Fibroblast of villous mesenchyme (primary cell): ENCODE measurements at regions not wholly inside any gene's neighbourhood (a gene's known extent, or its start where the extent isn't known, plus 50 kb on each side); places are given as distances from the start of the nearest gene placed in this dataset.

ENCODE experiments used
- DNase-seq: peaks from one replicate; pipeline ENCODE4 v3.0.0-alpha.2; 2010; ENCODE audit warnings: low read depth
- H3K4me3 ChIP-seq: 2 replicates; pipeline ENCODE4 v1.5.1; 2011; ENCODE audit warnings: low read depth, mild to moderate bottlenecking, low read length
- CTCF ChIP-seq: IDR thresholded peaks from 2 replicates; pipeline ENCODE4 v1.5.1; 2012; ENCODE audit warnings: low read depth, mild to moderate bottlenecking, low read length; ENCODE audit not compliant: insufficient read depth

- H3K4me3 ChIP-seq: no peak overlapping the region
- no peak for DNase-seq
- no peak for TF ChIP-seq CTCF
Observed at GRCh38 chr1:36711480-36711879, 228.8 kb upstream of the CSF3R start.

DNA sequence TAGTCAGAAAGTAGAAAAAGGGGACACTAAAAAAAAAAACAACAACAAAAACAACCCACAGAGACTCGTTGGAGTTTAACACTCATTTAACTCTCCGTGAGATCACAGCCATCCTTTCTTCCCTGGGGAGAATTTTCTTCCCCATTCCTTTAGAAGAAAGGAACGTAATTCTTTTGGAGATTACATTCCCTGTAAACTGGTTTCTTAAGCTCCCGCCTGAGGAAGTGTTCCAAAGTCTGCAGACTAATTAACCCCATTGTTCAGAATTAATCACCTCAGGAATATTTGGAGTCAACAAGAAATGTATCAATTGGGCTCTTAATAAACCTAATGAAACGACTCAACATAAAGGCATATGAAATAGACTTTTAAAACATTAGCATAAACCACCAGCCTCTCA lies 228.2 kb upstream of the CSF3R start:
- H3K4me3 ChIP-seq: no peak overlapping the region
- no peak for DNase-seq
- TF ChIP-seq CTCF: no peak

- DNase-seq: no peak
- H3K4me3 ChIP-seq: no peak overlapping the region
- no peak for TF ChIP-seq CTCF
Observed at GRCh38 chr1:36709869-36710481, 227.3 kb upstream of the CSF3R start.

DNA sequence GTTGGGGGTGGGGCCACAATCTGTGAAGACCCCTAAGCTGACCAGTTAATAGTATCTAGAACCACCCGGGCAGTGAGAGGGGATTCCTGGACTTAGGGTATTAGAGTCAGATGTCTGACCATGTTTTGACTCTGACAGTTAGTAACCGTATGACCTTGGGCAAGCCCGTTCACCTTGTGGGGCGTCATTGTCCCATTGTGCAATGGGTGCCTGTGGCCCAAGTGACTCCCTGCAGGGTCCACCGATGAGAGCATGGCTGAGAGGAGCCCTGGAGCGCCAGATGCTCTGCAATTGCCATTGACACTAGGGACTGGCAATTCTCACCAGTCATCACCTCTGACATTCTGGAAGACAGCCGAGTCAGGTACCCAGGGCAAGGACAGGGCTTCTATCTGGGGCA lies 225.9 kb upstream of the CSF3R start:
- no peak for DNase-seq
- H3K4me3 ChIP-seq: no peak overlapping the region
- no peak for TF ChIP-seq CTCF

DNA sequence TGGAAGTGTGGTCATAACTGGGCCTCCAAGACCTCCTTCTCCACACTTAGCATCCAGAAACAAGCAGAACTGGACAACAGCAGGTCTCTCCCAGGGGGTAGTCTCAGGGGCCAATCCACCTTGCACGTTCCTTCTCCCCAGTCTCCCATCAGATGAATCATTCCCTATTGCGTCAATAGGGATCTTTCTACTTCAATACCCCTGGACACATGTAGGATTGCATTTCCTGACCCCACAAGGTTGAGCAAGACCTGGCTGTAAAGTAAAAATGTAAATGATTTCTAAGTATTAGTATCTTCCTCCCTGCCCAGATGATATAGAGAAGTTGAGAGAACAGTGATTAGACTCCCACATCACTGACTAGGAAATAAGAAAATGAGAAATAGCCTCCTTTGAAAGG lies 224.5 kb upstream of the CSF3R start:
- no peak for TF ChIP-seq CTCF
- DNase-seq: no peak
- H3K4me3 ChIP-seq: no peak overlapping the region

DNA sequence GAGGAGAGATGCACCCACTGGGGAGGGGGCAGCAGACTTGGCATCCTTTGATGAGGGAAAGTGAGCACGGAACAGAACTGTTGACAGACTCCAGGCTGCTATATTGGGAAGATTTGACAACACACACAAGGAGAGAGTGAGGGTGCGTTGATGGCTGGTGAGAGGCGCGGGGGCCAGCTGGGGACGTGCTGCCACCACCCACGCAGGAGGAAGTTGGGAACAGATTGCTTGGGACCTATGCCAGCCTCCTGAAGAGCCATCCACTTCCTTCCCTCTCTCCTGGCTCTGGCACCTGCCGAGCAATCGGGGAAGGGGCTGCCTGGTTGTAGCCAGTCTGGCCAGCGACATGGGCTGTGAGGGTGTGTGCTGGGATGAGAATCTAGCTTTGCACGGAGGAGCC lies 223.7 kb upstream of the CSF3R start:
- no peak for DNase-seq
- no peak for TF ChIP-seq CTCF
- no peak overlapping the region for H3K4me3 ChIP-seq

DNA sequence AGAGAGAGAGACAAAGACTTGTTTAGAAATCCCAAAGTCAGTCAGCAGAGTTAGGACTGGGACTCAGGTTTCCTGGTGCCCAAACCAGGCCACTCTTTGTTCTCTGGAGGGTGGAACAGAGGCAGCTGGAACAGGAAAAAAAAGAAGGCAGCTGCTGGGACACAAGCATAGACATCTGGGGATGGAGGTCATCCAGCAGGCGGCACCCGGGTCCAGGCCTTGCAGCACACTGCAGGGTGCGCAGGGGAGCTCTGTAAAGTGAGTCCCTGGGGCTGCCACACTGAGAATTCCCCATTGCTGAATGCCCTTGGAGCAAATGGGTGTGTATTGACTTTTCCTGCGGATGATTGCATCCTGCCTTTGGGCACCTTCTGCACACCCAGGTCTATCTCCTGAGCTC lies 222.9 kb upstream of the CSF3R start:
- H3K4me3 ChIP-seq: no peak overlapping the region
- no peak for DNase-seq
- TF ChIP-seq CTCF: no peak
